ENCODE measurements at regions not wholly inside any gene's neighbourhood (a gene's known extent, or its start where the extent isn't known, plus 50 kb on each side); places are given as distances from the start of the nearest gene placed in this dataset.

DNA sequence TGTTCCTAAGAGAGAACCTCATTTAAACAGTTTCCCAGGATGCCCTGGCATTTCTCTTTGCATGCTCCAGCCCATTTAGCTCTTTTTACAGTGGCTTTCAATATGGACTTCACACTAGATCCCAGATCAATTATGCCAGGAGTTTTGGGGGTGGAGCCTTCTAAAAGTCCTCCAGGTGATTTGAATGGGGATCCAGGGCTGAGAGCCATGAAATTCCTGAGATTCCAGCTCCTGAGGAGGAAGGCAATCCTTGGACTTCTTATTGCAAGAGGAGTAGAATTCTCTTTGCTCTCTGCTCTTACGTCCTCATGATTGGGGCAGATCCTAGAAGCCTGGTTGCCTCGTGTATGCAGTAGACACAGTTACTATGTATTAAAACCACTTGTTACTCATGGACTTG is 184.2 kb downstream of the DHX35 start:
- no peak for DNase-seq (ENCODE audit: low spot score)

DNA sequence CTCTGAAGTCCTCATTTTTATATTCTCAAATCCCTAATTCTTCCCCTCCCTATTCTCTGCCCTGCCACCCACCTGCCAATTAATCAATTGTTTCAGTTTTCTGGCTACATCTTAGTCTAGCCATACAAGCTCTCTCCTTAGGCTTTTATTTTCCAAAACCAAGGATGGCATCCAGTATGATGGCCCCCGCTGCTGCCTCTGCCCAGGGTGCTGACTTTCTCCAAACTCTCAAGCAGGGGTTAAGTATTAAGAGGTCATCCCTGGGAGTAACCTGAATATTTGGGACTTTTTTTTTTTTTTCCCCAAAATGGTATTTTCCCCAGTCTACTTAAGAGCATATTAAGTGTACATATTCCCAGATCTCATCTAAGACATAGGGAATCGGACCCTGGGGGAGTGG is 183.8 kb downstream of the DHX35 start:
- no peak for DNase-seq (ENCODE audit: low spot score)

DNA sequence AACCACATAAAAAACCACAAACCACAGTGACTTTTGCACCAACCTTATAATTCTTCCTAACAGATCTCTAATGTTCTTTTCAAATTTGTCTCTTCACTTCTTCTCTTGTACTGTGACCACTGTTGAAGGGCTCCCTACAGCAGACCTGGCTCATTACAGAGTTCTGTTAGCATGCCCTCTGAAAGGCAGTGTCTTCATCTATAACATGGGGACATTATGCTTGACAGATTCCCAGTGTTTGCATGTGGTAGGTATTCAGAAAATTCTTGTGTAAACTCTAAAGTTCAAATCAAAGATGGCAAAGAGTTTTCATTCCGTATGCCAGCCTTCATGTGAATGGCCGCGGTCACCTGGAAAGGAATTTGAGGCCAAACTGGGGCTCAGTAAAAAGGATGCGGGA is 182.6 kb downstream of the DHX35 start:
- no peak for DNase-seq (ENCODE audit: low spot score)

DNA sequence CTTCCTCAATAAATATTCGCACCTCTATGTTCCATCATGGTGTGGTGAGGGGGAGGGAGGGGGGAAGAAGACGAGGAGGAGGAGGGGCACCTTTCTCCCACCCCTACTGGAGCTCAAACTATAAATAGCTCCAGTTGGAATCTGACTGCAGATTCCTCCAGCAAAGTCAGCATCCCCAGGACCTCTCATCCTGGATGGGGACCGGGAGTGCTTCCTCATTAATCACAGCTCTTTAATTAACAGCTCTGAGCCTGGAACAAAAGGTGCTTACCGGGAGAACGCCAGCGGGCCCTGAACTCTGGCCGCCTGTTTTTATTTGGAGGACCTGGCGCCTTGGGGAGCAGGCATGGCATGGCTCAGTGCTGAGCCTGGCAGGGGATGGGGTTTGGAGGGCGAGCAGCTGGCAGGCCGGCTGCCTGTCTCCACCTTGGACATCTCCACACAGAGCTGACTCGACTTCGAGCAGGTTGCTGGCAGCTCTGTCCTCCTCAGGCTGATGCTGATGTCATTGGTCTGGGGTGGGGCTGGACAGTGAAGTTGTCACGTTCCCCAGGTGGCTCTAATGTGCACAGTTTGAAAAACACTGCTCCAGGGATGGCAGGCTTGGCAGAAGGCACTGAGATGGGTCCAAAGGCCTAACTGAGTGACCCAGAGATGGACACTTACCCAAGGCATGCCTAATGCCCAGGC is 180.4 kb downstream of the DHX35 start:
- DNase-seq (ENCODE audit: low spot score), result no peak

DNA sequence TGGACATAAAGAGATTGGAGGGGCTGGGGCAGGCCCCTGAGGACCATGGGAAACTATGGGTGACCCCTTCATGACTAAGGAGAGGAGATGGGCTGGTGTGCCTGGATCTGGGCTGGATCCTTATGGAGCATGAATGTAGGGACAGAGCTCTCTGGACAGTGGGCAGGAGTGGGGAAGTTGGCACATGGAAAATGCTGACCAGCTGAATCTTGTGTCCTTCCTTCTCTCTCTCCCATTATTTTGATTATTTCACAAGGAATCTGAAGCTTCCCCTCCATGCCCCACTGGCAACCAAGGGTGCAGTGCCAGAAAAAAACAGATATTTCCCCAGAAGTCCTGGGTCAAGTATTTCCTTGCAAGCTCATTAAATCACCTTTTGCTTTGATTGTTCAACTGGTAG is 175.2 kb downstream of the DHX35 start:
- DNase-seq (ENCODE audit: low spot score), result no peak

DNA sequence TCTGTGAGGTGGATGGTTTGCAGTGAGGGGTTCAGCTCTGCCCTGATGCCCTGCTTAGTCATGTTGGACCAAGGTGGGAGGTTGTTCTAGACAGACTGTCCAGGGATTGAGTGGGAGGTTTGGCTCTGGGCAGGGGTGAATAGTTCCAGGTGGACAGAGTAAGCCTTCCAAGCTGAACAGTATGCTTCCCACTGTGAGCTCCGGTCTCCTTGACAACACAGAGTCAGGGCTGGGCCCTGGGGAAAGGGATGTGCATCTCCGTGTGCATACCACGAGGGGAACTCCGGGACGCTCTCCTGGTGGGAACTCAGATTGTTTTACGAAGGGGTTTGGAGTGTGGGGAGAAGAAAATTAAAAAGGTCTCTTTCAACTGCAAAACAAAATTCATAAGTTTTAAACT is 174.7 kb downstream of the DHX35 start:
- no peak for DNase-seq (ENCODE audit: low spot score)

DNA sequence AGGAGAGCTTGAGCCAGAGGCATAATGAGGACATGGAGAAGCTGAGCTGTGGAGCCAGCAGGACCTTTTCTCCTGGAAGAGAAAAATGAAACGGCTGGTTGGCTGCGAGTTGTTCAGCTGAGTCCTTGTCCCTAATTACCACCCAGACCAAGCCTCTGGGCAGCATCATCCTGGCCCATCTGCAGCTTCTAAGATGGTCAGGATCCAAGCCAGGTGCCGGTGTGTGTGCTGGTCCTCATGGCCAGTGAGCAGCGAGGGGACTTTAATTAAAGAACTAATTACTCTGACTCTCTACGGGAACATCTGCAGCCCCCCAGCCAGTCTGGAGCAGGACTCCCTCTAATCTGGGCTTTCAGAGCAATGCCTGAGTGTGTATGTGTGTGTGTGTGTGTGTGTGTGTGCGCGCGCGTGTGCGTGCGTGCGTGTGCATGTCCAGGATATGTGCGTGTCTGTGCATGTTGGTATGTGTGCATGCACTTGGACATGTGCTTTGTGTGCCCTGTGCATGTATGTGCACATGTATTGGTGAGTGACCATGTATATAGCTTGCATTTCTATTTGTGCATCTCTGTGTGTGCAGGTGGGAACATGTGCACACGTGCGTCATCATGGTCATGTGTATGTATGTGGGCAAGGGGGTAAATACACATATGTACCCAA is 173.9 kb downstream of the DHX35 start:
- DNase-seq (ENCODE audit: low spot score), result no peak

DNA sequence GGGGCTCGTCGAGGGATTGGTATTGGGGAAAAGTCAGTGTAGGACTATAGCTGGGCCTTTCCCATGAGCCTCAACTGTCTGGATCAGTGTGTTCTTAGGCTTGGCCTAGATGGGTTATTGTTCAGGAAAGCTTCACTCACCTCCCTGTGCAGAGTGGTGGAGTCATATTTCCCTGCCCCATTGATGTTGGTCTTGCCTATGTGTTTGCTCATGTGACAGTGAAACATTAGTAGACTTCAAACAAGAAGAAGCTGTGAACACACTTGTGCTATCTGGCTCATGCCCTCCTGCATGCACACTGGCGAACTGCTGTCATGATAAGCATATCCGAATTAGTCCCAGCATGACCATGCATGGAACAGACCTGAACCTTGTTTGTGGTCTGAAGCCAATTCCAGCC is 171.1 kb downstream of the DHX35 start:
- DNase-seq (ENCODE audit: low spot score), result no peak

DNA sequence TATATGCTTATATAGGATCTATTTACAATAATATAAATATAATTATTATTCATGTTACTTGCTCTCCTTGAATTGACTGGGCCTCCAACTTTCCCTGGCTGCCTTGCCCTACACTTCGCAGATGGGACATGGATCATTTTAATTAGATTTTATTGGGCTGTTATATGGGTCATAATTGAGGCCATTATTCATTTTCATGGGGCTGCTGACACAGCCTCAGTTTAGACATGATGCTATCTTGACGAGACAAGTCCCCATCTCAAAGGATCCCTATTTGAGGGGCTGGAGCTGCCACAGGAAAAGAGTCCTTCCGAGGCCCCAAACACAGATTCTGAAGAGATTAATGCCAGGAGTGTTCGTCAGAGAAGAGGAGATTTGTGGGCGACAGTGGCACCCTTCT is 170.4 kb downstream of the DHX35 start:
- DNase-seq (ENCODE audit: low spot score), result no peak

DNA sequence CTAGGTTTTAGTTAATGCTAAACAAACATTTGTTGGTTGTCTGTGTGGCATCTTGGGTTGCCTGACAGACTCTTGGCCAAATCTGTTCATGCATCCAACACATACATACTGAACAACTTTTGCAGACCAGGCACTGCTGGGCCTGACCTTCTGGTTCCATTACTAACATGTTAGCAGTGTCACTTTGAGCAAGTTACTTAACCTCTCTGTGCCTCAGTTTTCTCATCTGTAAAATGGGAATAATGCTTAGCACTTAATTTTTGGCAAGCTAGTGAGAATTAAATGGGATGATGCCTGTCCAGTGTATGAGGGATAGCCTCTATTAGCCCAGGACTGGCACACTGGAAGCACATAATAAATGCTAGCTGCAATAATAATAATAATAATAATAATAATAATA is 169.9 kb downstream of the DHX35 start:
- no peak for DNase-seq (ENCODE audit: low spot score)

DNA sequence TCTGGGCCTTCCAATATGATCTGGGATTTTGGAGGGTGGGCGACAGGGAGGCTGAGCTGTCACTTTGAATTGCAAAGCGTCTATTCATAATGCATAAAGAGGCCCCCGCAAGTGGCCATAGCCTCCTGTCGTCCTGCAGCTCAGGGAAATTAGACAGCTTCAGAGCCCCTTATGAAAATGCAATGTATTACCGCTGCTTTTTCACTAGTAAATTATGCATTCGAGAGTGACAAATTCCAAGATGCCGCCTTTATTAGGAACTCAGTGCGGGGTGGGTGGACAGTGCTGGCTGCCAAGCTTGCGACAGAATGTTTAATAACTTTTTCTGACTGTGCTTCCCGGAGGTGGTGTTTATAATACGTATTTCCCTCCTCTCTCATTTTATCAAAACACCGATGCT is 168.5 kb downstream of the DHX35 start:
- no peak for DNase-seq (ENCODE audit: low spot score)

DNA sequence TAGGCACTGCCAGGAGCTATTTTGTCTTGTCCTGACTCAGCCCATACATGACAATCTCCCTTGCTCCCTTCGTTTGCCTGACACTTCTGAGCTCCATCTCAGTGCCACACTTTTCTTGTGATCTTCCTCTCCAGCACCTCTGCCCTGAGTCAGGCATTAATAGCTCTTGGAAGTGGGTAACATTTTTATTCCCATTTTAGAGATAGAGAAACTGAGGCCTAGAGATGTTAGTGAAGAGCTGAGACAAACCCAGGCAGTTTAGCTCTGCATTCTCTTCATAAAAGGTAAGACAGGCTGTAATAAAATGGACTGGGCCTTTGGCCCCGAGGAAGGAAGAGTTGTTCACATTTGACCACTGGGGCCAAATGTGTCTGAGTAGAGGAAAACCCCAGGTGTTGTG is 167.4 kb downstream of the DHX35 start:
- no peak for DNase-seq (ENCODE audit: low spot score)

DNA sequence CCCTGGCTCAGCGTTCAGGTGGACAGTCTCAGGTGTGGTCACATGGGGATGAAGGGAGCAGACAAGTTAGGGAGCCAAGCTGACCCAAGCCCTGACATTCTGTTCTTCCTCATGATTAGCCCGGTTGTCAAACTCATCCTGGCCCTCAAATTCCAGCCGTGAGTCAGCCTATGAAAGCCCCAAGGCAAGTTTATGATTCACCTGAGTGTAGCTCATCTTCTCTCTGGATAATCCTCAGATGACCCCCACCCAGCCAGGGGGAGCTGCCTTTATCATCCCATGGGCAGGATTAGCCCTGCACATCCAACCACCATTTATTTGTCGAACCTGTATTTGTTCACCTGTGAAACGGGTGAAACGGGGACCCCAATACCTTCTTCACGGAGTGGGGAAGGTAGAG is 161.9 kb downstream of the DHX35 start:
- no peak for DNase-seq (ENCODE audit: low spot score)

DNA sequence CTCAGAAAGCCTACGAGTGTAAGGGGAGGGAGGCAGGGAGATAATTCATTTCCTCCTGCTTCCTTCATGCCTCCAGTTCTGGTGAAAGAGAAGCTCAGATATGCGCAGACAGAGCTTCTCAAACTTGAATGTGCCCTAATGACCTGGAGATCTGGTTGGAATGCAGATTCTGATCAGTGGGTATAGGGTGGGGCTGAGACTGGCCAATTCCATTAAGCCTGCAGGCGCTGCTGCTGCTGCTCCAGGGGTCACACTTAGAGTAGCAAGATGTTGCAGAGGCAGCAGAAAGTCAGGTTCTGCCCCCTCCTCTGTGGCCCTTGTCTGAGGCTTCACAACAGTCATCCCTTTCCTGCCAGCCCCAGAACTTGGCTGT is 161.0 kb downstream of the DHX35 start:
- no peak for DNase-seq (ENCODE audit: low spot score)

DNA sequence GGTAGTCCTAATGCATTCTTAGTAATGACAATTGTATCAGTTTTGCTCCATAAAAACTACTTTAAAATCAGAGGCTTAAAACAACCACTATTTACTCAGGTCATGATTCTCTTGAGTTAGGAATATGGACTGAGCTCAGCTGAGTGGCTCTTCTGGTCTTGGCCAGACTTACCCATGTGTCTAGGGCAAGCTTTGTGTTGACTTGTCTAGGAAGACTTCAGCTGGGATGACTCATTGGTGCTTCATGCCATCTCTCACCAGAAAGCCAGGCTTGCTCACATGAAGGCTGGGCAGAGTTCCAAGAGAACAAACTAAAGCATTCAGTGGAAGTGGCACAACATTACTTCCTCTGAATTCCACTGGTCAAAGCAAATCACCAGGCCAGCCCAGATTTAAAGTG is 155.3 kb downstream of the DHX35 start:
- no peak for DNase-seq (ENCODE audit: low spot score)

DNA sequence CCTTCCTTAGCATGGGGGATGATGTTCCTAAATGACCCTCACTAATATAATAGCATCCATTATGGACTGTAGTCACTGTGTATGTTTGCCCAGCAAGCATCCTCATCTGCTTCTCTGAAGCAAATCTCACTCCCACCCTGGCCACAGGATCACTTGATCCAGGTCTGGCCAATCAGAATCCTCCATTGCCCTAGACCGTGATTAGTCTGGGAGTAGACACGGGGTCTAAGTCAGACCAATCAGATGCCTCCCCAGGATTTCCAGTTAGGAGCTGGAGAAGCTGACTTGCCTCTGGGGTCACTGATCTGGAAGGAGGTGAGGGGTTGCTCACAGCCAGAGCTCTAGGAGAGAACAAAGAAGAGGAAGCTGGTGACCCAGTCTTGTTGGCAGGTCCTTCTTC is 153.9 kb downstream of the DHX35 start:
- DNase-seq (ENCODE audit: low spot score), result no peak

DNA sequence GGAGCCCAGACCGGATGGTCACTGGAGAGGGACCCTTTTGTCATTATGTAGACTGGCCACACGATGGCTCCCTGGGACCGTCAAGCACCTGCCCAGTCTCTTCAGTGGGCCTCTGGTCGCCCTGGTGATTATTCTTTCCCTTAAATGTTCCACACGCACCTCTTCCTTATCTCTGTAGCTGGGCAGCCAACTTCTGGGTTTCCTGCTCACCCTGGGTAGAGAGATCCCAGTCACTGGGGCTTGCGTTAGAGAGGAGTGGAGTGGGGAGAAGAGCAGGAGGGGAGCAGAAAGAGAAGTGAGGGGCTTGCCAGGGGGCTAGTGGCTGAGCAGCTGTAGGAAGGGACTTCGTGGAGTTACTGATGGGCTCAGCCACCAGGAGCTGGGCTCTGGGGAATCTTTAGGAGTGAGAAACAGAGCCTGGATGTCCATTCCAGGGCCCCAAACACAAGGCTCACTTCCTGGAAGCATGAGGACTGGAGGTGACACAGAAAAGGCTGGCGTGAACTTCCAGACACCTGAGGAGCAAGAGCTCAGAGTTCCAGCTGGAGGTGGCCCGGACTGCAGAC is 150.1 kb downstream of the DHX35 start:
- no peak for DNase-seq (ENCODE audit: low spot score)

DNA sequence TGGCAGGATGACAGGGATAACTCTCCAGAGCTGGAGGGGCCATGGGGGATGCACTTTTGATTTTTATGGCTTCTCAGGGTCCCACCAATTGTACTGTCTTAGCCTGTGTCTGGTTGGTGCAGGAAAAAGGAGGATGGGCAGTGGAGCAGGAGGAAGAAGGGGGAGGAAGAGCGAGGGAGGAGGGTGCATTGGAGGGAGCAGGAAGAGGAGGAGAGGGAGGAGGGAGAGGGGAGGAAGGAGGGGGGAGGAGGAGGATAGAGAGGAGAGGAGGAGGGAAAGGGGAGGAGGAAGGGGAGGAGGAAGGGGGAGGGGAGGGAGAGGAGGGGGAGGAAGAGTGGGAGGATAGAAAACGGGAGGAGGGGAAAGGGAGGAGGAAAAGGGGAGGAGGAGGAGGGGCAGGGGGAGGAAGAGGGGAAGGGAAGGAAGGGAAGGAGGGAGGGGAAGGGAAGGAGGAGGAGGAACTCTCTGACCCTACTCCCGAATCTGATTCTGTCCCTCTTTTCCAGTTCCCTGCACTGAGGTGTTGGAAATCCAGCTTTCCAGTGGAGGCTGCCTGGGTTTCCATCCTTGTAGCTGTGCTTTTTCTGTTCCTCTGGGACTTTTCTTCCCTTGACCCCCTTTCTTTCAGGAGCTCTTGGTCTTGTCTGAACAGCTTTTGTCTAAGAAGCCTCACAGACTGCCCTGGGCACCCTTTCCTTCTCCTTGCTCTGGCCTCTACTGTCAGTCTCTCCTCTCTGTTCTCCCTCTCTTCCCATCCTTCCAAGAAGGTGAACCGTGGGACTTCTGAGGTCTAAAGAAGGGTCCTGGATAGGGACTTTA is 149.4 kb downstream of the DHX35 start:
- no peak for DNase-seq (ENCODE audit: low spot score)

DNA sequence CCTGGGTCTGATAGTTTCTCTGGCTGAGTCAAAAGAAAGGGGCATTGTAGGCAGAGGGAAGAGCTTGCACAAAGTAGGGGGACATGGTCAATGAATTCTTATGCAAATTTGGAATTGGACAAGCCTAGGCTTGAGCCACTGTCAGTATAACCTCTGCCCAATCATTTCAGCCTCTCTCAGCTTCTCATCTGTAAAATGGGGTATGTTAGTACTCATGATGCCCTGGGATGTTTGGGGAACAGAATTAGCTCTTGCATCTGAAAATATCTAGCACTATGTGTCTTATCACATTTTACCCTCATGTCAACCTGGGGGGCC is 148.6 kb downstream of the DHX35 start:
- DNase-seq (ENCODE audit: low spot score), result no peak

DNA sequence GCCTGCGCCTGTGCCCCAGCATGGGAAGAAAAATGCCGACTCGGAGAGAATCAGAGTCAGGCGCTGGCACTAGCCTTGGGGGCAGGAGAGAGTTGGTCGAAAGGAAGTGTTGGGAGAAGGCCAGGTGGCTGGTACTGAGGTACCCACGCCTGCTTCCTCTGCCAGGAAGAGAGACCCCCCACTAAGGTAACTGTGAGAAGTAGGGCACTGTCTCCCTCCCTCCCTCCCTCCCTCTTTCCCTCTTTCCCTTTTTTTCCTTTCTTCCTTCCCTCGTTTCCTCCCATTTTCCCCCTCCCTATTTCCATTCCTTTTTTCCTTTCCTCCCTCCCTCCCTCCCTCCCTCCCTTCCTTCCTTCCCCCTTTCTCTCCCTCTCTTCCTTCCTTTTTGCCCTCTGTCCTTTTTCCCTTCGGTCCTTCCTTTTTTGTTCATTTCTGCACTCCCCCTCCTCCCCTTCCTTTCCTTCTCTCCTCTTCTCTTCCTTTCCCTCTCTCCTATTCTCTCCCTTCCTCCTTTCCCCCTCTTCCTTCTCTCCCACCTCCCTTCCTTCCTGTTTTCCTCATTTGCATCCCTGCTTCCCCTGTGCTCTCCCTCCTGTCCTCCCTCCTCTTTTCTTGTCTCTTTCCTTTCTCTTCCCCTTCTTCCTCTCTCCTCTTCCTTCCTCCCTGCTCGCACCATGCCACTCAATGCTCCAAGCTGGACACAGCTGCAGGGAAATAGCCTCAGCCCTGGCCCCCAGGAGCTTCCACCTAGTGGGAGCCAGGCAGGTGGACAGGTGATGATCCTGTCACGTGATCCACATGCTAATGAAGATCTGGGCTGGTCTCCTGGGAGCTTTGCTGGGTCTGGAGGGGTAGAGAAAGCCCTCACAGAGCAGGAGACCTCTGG is 148.0 kb downstream of the DHX35 start:
- DNase-seq (ENCODE audit: low spot score), result no peak

DNA sequence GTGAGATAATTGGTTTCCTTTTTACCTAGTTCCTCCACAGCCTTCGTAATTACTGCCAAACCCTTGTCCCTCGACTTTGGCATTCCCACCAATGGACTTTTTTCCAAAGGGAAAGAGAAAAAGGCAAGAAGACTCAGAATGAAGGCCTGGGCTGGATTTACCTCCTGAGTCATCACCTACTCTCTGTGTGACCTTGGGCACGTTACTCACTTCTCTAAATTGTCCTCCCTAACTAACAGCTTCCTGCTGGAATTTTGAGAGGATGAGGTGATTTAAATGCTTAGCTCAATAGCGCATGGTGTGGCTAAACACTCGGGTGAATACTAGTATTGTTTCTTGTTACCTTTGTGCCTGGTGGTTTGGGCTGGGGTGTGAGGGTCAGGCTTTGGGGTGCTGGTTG is 146.6 kb downstream of the DHX35 start:
- no peak for DNase-seq (ENCODE audit: low spot score)

DNA sequence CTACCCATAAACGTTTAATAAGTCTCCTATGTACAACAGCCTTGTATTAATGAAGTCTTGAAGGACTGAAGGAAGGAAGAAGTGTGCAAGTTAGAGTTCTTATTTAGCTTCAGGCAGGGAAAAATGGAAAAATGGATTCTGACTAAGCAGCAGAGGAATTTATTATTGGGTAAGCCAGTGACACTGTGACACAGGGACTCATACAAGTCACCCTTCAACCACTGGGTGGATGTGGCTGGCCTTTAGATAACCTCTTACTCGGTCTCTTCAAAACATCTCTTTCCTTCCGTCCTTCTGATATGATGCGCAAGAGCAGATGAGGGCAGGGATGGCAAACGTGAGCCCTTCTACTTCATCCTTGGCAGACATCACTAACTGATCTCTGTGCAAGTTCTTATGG is 145.6 kb downstream of the DHX35 start:
- DNase-seq (ENCODE audit: low spot score), result no peak

Data from putamen (tissue), 1 donor.